NB4 (cell line): ENCODE measurements at regions not wholly inside any gene's neighbourhood (a gene's known extent, or its start where the extent isn't known, plus 50 kb on each side); places are given as distances from the start of the nearest gene placed in this dataset.

Experiments used
- CTCF ChIP-seq: IDR thresholded peaks from one replicate; pipeline ENCODE4 v1.5.1; 2012; ENCODE audit warnings: low read depth, low read length
- MYC ChIP-seq: IDR thresholded peaks from 2 replicates; pipeline ENCODE4 v1.6.1; 2011; ENCODE audit warnings: low read depth, low read length

DNA sequence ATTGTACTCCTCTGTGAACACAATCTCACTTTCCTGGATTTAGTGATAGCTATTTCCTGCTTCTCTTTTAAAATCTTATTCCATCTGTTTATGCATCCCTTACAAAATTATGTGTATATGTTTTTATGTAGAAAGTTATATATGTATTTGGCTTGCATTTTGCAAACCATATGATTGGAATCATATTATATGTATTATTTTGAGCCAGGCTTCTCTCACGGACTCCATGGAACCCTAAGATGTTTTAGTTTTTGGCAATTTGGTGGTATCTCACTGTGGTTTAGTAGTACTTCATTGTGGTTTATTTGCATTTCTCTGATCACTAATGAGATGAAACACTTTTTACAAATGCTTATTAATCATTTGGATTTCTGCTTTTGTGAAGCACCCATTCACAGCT, 507.3 kb upstream of the KIRREL3 start:
- TF ChIP-seq MYC = no peak
- TF ChIP-seq CTCF = no peak
